NCI-H526 treated with DMSO at 0.1 percent for 48 hours (cell line): ENCODE measurements at regions not wholly inside any gene's neighbourhood (a gene's known extent, or its start where the extent isn't known, plus 50 kb on each side); places are given as distances from the start of the nearest gene placed in this dataset.

Experiments
- DNase-seq: peaks from one replicate; lab custom pipeline; 2025; lab: John Stamatoyannopoulos, UW

DNA sequence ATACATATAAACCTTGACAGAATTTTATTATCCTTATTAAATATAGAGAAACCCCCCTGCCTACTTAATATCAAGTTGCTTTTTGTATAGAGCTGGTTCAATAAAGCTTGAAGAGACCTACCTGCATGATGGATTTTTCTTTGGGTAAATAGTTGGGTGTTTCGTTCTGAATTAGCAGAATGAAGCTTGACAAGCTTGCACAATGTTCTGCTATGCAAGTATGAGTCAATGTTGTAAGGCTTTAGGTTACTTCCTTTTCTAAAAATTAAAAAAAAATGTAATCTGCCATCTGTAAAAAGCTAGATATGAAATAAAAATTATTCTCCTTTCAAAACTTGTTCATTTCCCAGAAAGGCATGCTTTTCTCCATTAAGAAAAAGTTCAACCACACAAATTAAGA, 1662.6 kb upstream of the SEL1L start:
- DNase-seq, result no peak

DNA sequence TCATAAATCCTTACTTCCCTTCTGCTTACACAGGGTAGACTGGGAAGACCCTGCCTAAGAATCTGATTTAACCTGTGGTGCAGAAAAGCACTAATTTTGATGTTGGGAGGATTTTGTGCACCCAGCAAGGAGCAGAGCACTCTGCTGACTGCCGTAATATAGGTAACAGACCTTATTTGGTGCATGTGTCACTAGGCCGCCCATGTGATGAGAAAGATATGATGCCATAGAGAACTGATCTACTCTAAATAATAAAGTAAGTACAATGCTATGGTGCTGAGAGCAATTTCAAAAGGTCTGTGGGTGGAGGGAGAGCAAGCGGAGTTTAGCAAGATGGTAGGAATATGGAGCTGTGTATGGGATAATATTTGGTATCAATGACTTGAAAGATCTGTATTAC, 1663.6 kb upstream of the SEL1L start:
- DNase-seq, result no peak

DNA sequence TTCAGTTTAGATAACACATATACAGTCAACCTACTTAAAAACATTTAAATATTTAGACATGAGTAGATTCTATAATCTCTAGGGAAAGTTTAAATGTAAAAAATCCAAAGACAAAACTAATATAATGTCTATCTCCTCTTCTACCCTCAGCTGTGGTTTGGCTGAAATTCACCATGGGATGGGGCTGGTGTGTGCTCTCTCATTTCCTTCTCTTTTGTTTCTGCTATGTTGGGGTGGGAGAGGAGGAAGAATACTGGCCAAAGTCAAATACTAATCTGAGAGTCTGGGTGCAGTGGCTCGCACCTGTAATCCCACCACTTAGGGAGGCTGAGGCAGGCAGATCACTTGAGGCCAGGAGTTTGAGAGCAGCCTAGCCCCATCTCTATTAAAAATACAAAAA, 1673.9 kb upstream of the SEL1L start:
- DNase-seq, result no peak

DNA sequence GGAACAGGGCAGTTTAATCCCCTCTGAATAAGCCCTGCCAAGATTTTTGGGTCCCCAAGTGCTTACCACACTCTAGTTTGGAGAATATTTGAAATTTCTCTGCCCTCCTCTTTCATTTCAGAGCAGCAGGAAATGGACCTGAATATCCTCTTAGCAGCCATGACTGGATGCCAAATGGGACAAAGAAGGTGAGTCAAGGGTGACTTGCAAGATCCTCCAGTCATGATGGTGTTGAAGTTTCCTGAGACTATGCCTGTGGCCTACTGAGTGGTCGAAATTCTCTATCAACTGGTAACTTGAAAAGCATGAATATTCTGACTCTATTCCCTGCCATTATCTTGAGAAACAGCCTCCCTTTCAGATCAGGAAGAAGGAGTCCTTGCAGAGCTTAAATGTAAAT, 1674.7 kb upstream of the SEL1L start:
- no peak for DNase-seq

DNA sequence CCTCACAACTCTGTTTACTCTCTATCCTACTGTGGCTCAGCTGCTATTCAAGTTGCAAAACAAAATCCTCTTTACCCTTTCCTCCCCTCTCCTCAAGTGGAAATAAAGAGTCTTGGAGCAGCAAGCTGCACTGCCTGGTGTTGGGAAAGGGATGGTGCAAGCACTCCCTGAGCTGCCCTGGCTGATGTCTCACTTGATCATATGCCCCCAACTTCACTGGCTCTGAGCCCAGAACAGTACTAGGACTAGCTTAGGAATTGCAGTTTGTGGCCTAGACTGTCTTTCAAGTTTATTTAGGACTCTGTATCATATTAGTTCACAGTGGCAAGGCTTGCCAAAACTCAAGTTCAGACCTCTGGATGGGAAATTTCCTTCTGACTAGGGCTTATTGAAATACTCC, 1683.8 kb upstream of the SEL1L start:
- DNase-seq, result no peak

DNA sequence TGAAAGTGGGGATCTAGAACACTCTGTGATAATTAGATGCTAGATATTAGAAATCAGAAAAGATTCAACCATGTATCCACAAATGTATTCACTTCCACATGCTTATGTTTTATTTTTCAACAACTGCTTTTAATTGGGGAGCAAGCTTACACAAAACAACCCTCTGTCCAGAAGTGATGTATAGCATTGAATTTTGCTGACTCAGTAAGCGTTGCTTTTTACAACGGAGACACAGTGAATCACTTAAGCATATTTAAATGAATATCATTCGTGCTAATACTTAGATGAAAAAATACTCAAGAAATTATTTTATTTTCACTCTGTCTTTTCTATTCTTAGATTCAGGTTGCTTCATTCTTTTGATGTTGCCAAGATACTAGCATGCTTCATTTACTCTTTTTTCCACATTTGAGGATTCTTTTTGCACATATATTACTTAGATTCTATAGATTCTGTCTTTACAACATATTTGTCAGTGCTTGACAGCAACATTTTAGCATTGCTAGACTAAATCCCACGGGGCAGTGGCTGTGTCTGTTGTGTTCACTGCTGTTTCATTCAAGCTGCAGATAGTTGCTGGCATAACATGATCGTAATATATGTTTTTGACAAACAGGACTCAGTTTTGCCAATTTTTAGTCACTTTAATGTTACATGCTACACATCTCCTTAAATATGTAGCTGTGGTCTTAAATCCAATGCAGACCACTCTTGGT, 1714.4 kb upstream of the SEL1L start:
- DNase-seq, result no peak

DNA sequence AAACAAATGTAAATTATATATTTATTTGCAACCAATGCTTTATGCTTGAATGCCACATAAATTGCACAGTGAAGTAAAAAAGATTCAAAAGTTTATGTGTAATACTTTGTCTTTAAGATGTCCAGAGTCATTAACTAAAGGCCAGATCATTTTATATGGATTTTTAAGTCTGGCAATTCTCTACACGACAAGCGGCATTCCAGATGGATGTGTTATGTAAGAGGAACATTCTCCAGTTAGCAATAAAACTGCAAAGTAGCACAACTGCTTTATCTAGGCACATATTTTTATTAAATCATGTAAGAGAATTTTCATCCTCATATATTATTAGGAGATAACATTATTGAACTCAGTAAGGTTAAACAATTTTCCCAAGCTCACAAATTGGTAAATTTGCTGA, 1717.7 kb upstream of the SEL1L start:
- no peak for DNase-seq

DNA sequence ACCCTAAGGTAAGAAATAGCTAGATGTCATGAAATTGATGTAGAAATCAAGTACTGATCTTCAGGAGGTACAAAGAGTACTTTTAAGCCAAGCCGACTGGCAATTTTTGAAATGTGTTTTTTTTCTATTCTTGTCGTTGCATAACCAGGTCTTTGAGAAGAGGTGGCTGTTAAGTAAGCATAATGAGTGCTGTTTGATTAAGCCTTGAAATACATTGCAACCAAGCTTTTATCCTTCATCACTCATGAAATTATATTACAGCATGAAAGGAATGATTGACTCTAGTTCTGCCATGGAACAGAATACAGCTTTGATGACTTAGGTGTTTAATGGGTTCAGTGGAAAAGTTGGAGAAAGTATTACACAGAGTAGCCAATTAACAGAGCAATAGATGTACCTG, 1720.2 kb upstream of the SEL1L start:
- DNase-seq, result no peak

DNA sequence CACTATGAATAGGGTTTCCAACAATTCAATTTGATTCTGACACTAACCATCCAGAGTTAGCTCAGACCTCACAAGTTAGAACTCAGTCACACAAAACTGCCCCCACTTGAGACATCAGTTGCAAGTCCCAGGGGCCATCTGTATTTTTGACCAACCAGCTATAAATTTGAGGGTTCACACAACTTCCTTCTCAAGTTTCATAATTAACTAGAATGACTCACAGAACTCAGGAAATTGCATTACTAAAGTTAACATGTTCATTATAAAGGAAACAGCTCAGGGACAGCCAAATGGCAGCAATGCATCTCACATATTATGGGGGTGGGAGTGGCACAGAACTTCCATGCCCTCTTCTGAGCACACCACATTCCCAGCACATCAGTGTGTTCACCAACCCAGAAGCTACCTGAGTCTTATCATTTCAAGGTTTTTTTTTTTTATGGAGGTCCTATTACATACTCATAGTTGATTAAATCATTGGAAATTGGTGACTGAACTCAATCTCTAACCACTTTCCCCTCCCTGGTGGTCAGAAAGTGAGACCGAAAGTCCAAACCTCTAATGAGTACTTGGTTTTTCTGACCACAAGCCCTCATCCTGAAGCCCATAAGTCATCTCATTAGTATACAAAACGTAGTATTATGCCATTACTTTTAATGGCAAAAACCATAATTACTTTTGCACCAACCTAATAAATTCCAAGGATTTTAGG, 1721.5 kb upstream of the SEL1L start:
- DNase-seq, result no peak

DNA sequence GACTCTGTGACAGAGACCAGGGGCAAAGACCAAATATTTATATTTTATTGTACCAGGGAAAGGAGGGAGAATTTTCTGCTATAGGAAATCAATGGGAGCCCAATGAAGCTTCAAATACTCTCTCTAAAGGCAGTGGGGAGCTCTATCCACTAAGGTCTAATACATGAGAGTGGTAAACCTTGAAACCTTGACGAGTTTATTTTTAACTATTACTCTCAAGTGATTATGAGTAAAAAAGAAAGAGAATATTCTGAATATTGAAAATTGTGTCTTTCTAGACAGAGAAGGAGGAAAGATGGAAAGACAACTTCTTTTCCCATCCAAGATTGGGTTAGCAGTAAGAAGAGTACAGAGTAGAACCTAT, 1722.1 kb upstream of the SEL1L start:
- no peak for DNase-seq

DNA sequence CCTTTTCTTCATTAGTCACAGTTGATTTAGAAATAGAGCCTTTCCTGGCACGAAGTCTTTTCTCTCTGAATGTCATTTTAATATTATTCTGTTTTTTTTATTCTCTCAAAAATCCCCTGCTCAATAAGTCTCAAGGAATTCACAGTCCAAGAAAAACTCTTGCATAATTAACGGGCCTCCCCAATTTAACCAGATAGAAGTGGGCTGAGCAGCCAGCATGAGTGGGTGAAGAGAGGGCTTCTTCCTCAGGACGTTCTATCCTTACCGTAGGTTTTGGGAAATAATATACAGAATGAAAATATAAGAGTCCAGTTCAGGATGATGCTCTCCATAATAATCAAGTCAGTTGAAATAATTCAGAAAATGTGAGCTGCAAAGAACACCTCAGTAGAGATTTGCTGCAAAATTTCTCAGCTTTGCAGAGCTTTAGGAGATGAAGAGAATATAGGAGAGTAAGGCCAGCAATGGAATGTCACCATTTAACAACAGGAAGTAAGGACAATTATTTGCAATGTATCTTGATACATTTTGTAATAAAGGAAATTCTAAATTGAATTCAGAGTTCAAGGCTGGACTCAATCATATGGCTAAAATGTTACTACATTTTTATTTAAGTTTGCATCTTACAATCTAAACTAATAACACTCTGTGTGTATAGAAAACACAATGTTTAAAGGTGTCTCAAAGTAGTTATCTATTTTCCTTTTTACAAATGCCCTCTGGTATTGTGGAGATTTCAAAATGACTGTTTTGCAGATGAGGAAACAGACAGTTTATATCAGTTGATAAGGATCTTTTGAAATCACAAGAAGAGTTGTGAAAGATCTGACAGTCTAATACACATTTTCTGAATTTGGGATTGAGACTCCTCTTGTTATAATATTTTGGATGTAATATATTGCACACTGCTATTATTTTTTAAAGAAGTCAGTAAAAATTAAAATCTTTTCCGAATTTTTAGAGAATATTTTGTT, 1724.1 kb upstream of the SEL1L start:
- no peak for DNase-seq

DNA sequence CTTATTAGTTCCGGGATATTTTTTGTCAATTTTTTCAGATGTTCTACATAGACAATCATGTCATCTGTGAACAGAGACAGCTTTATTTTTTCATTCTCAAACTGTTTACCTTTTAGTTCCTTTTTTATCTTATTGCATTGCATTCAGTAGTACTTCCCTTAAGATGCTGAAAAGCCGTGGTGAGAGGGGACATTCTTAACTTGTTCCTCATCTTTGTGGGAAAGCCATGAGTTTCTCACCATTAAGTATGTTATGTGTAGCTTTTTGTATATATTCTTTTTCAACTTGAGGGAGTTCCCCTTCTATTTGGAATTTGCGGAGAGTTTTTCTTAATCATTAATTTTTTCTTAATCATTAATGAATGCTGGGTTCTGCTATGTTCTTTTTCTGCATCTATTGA, 1727.1 kb upstream of the SEL1L start:
- no peak for DNase-seq

DNA sequence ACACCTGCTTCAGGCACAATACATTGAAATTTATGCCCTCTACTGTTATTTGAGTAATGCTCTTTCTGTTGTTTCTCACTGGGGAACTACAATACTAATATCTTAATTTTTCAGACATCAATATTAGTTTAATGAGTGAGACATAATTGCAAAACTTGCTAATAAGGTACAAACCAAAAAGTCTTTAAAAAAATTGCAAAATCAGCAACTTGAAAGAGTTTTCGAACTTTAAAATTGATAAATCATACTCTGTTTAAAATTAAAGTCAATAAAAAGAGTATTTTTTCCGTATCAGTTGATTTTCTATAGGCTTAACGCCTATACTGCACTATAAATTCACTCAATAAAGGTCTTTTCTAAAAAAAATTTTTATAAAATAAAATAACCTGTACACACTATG, 1735.9 kb upstream of the SEL1L start:
- no peak for DNase-seq

DNA sequence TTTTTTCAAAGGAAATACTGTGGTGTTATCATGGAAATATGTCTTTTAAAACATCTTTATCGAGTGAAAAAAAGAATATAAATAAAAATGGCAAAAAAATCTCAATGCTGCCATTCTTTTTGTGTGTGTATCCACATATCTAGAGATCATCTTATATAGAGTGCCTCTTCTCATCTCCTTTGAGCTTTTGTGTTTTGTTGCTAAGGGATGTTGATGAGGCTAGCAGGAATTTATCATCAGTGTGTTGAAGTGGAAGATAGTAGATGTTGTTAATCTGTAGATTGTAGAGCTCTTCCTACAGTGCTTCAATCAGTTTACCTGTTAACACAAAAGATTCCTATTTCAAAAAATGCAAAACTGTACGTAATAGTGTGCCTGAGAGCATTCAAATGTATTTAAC, 1738.0 kb upstream of the SEL1L start:
- DNase-seq, result no peak

DNA sequence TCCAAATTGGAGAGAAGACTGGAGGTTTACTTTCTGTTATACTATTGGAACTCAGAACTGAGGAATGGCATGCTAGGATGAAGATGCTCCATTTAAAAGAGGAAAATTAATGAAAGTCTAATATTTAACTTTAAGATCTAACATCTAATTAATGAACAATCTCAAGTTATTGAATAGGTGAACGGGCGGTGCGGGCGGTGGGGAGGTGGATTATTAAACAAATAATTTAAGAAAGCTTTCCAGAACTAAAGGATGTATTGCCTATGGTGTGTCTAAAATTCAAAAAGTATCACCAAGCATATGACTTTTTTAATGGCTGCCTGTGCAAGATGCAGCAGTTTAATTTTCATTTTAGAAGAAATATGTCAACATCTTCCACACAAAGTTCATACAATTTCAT, 1747.1 kb upstream of the SEL1L start:
- DNase-seq, result no peak

DNA sequence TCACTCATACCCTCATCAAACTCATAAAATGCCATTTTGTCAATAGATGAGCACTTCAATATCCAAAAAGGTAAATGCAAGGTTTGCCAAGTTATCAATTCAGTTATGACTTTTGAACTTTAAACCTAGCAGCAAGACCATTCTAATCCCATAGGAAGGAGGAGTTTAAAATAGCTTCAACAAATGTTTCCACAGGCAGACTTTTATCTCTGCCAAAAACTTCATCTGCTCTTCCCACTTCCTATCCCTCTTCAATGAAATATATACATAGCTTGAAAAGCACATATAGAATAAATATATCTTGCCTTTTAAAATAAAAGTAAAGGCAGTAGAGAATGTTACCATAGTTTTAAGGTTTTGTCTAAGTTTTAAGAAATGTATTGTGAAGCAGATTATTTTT, 1749.1 kb upstream of the SEL1L start:
- DNase-seq, result no peak

DNA sequence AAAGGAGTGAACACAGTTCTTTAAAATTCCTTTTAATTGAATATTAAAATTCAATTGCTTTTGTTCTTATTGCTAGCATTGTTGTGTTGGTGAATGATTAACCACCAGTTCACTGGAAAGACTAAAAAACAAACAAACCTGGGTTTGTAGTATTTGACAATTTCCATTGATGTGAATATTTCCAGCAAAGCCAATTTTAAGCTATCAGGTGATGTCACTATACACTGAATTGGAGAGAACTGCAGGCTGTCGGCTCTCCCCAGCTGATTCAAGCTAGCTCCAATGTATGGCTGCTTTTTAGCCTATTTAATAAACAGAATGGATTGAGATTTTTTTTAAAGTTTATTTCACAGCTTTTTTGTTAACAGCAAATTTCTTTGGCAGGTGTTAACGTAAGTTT, 1753.6 kb upstream of the SEL1L start:
- no peak for DNase-seq

DNA sequence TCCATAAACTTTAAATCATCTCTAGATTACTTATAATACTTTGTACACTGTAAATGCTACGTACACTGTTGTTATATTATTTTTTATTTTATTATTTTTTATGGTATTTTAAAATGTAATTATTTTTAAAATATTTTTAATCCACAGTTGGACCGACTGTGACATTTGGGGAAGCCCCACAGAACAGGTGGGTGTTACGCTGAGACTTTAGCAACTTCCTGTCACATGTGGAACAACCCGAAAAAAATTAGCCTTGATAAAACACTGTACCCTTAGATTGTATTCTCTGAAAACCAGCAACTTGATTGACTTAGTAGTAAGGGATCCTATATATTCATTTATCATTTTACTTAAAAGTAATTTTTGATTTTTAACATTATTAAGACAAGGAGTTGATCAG, 1755.7 kb upstream of the SEL1L start:
- no peak for DNase-seq

DNA sequence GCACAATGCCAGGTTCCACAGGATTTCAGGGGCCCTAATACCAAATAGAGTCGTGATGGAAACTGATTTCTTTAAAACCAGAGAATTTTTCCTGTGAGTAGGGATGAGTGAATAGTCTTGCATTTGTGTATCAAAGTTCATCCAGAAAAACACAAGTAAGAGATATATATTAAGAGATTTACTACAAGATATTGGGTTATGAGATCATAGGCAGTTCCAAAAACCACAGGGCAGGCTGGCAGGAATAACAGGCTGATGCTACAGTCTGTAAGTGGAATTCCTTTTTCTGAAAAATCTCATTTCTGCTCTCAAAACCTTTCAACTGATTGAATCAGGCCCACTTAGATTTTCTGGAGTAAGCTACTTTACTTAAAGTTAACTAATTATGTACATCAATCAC, 1756.2 kb upstream of the SEL1L start:
- DNase-seq, result no peak

DNA sequence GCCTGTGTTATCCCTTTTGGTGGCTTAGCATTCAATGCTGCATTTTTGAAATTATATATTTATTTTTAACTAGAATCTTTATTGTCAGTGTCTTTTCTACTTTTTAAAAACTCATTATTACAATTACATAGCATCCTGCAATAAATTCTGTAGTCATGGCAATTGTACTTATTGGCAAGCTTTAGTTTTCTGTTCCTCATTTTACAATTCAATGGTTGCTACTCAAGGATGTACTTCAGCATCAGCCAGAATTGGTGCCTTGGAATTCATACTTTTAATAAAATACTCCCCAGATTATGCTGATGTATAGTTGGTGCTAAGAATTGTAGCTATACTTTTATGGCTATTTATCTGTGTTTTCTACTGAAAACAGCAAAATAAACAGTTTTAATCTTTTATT, 1756.8 kb upstream of the SEL1L start:
- DNase-seq, result no peak

DNA sequence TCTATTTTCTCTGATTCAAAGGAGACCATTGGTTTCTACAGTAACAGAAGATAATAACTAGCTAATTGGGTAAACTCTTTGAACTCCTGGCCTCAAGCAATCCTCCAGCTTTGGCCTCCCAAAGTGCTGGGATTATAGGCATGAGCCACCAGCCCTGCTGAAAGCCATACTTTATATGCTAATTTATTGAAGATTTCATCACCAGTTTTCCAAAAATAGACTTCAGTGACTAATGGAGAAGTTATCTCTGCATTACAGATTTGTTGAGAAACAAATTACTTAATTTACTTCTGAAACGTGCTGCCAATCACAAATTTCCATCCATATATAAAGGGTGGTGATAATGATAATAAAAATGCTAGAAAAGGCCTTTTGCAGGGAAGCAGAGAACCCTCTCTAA, 1758.1 kb upstream of the SEL1L start:
- DNase-seq, result no peak

DNA sequence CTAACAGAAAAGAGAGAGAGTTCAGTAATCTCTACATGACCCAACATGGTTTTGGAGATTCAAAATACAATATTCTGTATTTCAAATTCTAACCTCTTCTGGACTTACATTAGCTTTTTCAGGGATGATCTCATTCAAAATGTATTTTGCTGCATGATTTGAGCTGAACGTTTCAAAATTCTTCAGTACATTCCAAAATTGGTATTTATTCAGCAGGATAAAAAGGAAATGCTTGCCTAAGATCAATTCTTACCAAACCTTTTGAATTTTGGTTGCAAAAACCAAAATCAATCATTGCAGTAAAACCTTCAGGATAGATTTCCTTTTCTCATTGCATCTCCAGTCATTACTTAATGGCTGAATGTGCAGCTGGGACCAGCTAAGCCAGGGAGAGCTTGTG, 1761.3 kb upstream of the SEL1L start:
- no peak for DNase-seq

DNA sequence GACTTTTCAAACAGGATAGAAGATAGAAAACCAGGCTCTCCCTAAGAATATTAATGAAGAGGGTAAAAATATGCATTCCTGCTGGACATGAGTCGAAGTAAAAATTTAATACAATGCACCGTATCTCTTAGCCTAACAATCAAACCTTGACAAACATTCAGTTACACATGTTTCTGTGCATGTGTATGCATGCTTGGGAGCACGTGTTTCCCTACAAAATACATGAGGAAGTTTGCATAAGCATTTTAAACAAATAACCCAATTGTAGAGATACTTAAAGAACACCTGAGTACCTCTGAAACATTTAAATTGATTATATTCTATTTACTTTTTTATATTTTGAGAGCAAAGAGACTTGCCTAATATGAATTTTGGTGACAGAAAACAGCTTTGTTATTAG, 1763.7 kb upstream of the SEL1L start:
- no peak for DNase-seq
